Thyroid gland (tissue), 4 donors: ENCODE measurements at regions not wholly inside any gene's neighbourhood (a gene's known extent, or its start where the extent isn't known, plus 50 kb on each side); places are given as distances from the start of the nearest gene placed in this dataset.

Experiments used
- POLR2A ChIP-seq, 2 donors: fragments of 450-650 bp; IDR thresholded peaks; one replicate each; pipeline ENCODE4 v1.6.1; 2017; ENCODE audit warnings: antibody characterized with exemption in 2 of 2, mild to moderate bottlenecking in 2 of 2, moderate library complexity in 1 of 2
- TF ChIP-seq, protein P1 (sequence below), 6 experiments: fragments of 200-600 bp in 3 of 6; fragments of 450-650 bp in 3 of 6; sonication (generic) in 3 of 6; IDR thresholded peaks; one replicate each; pipeline ENCODE4 v1.5.1; 2016 to 2019; ENCODE audit warnings: antibody characterized with exemption in 6 of 6, mild to moderate bottlenecking in 2 of 6, inconsistent platforms in 1 of 6, moderate library complexity in 1 of 6

DNA sequence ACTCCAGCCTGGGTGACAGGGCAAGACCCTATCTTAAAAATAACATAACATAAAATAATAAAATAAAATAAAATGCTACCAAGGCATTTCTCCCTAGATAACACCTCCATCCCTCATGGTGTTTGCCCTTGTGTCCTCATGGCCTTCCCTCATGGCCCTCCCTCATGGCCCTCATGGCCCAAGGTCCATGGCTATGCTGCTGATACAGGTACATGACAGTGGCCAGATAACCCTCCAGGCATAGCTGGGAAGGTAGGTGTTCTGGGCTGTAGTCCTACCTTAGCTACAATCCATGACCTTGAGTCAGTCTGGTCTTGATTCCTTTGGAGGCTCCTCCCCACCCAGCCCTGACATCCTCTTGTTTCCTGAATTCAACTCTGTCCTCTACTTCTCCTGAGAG is 75.2 kb downstream of the PJA1 start:
- TF ChIP-seq, protein P1, sequence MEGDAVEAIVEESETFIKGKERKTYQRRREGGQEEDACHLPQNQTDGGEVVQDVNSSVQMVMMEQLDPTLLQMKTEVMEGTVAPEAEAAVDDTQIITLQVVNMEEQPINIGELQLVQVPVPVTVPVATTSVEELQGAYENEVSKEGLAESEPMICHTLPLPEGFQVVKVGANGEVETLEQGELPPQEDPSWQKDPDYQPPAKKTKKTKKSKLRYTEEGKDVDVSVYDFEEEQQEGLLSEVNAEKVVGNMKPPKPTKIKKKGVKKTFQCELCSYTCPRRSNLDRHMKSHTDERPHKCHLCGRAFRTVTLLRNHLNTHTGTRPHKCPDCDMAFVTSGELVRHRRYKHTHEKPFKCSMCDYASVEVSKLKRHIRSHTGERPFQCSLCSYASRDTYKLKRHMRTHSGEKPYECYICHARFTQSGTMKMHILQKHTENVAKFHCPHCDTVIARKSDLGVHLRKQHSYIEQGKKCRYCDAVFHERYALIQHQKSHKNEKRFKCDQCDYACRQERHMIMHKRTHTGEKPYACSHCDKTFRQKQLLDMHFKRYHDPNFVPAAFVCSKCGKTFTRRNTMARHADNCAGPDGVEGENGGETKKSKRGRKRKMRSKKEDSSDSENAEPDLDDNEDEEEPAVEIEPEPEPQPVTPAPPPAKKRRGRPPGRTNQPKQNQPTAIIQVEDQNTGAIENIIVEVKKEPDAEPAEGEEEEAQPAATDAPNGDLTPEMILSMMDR (IDR thresholded peaks at IDR 0.05), result no peak
- TF ChIP-seq POLR2A (IDR thresholded peaks at IDR 0.05), result no peak
